Muscle of leg (tissue), 3 donors: ENCODE measurements at regions not wholly inside any gene's neighbourhood (a gene's known extent, or its start where the extent isn't known, plus 50 kb on each side); places are given as distances from the start of the nearest gene placed in this dataset.

Experiments
- DNase-seq: peaks from one replicate; pipeline ENCODE4 v3.0.0; 2013
- H3K27ac ChIP-seq: one replicate; pipeline ENCODE4 v1.5.1; 2013; ENCODE audit warnings: mild to moderate bottlenecking, low read length, control low read depth
- H3K27me3 ChIP-seq: one replicate; pipeline ENCODE4 v1.6.1; 2013; ENCODE audit warnings: low read length; ENCODE audit not compliant: control insufficient read depth, insufficient read depth
- H3K36me3 ChIP-seq: one replicate; pipeline ENCODE4 v1.6.1; 2013; ENCODE audit warnings: low read length; ENCODE audit not compliant: control insufficient read depth, insufficient read depth
- H3K4me1 ChIP-seq: one replicate; pipeline ENCODE4 v1.6.1; 2013; ENCODE audit warnings: low read length; ENCODE audit not compliant: control insufficient read depth, insufficient read depth
- H3K4me3 ChIP-seq: one replicate; pipeline ENCODE4 v1.5.1; 2013; ENCODE audit warnings: low read length, control low read depth
- H3K9me3 ChIP-seq: replicated peaks from 2 replicates; pipeline ENCODE4 v1.6.1; 2013; ENCODE audit warnings: low read depth, low read length; ENCODE audit not compliant: control insufficient read depth
- WGBS: methylation state at CpG from one replicate; pipeline ENCODE4 v1.1.5; 2013; ENCODE audit warnings: missing lambda C conversion rate; ENCODE audit not compliant: insufficient coverage; 5-methylcytosine and 5-hydroxymethylcytosine counted together

DNA sequence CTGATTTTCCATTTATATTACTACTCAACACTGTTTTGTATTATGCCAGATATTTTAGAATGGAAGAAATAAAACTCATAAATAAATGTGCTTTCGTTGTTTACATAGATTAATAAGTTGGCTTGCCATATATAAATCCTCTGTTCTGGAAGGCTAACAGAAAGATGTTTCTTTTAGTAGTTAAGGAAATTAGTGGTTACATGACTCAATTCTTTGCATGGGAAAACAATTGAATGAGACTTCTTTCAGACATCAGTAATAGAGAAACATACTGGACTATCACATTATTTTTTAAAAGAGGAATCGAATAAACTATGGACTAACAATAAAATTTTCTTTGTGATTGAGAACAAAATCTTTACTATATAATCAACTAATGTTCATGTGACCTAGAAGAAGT is 336.5 kb downstream of the KCNS3 start:
- no CpG with 5 or more reads among the region's 2 CpGs for WGBS
- DNase-seq = no peak
- Histone ChIP-seq H3K4me3 (no peak overlapping the region), H3K9me3 (no peaks in the 10 kb centered on the region), H3K27ac (no peak overlapping the region), H3K4me1 (peaks cover under 1% of the 10 kb centered on the region), H3K27me3 (no peaks in the 10 kb centered on the region), H3K36me3 (no peaks in the 10 kb centered on the region)

DNA sequence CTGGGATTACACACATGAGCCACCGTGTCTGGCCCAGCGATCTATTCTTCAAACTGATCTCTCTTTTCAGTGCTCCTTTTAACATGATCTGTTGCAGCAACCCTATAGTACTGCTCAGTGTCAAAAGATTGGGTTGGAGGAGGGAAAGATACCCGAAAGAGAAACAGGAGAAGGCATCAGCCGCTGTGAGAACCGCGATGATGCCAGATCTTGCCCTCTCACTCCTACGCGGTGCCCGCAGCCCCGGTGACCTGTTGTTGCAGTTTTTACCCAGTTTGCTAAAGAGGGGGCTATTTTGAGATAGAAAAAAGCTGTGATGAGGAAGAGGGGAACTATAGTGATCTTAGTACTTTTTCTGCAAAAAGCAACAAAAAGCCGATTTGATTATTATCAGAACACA is 335.5 kb downstream of the KCNS3 start:
- H3K4me1 ChIP-seq = peaks cover 4% of the 10 kb centered on the region
- 60% methylated on average over 1 of the region's 11 CpGs for WGBS
- no peaks in the 10 kb centered on the region for H3K36me3 ChIP-seq
- no peaks in the 10 kb centered on the region for H3K9me3 ChIP-seq
- no peak overlapping the region for H3K4me3 ChIP-seq
- no peak overlapping the region for H3K27ac ChIP-seq
- no peaks in the 10 kb centered on the region for H3K27me3 ChIP-seq
- no peak for DNase-seq

DNA sequence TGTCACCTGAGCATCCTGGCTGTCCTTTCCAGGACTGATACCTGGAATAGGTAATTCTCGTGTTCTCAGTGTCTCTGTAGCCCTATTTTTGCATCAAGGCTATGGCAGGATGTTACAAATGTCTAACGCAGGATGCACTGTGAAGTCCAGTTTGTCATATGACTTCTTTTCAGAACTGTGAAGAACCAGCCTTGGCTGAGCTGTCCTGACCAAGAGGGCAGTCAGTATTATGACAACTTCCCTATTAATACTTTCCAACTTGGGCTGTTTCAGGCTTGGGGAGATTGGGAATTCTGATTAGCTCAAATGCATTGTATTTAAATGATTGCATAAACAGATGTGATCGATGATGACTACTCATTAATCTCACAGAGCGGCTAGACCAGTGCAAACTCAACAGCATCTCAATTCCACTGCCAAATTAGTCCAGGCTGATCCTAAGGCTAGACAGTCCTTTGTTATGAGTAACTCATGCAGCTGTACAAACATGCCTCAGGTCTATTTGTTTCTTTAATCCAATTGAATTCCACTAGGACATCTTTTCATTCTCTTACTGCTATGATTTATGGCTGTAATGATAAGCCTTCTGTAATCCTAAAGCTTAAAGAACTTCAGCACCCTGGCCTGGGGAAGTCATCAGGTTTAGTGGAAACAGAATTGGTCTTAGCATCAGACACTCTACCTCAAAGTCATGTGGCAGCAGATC is 331.6 kb downstream of the KCNS3 start:
- no peak overlapping the region for H3K4me3 ChIP-seq
- no peaks in the 10 kb centered on the region for H3K9me3 ChIP-seq
- no peaks in the 10 kb centered on the region for H3K27me3 ChIP-seq
- WGBS = 55% methylated on average over 3 of the region's 4 CpGs
- peak; percentile 91 for DNase-seq
- H3K36me3 ChIP-seq = no peaks in the 10 kb centered on the region
- no peak overlapping the region for H3K27ac ChIP-seq
- peaks cover 4% of the 10 kb centered on the region for H3K4me1 ChIP-seq

DNA sequence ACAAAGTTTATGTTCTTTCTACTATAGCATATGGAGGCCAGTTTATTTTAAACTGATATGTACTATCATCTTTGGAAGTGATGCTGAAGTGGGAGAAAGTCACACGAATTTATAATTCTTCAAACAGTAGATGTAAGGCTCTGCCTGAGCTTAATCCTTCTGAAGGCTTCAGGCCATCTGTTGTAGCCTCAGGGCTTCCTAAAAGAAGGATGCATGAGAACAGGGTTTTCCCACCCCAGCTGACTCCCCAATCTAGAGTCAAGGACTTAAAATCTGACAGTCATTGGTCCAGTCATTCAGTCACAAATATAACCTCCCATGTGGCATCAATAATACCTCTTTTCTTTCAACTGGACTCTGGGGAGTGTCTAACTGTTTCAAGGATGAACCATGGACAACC is 330.5 kb downstream of the KCNS3 start:
- Histone ChIP-seq H3K27ac (no peak overlapping the region), H3K27me3 (no peaks in the 10 kb centered on the region), H3K9me3 (no peaks in the 10 kb centered on the region), H3K4me1 (peaks cover 4% of the 10 kb centered on the region), H3K36me3 (no peaks in the 10 kb centered on the region), H3K4me3 (no peak overlapping the region)
- no CpG with 5 or more reads among the region's 1 CpG for WGBS
- DNase-seq = no peak

DNA sequence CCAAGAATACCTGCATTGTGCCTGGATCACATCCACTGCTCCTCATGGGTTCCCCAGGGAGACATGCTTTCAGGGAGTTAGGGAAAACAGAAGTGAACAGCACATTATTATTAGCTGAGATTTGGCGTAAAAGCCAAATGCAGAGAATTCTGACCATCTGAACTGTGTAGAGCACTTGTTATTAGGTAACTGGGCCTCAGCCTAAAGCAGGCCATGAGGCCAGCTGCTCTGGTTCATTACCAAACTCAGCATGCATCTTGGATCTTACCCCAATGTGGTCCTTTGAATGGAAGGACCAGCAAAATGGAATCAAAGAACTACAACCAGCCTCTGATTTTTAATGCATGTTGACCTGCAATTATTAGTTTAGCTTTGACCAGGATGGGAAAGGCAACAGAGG is 322.3 kb downstream of the KCNS3 start:
- Histone ChIP-seq H3K36me3 (no peaks in the 10 kb centered on the region), H3K4me3 (no peak overlapping the region), H3K9me3 (no peaks in the 10 kb centered on the region), H3K27ac (no peak overlapping the region), H3K4me1 (peaks cover 7% of the 10 kb centered on the region), H3K27me3 (no peaks in the 10 kb centered on the region)
- WGBS = 20% methylated on average over 1 of the region's 1 CpG
- no peak for DNase-seq

DNA sequence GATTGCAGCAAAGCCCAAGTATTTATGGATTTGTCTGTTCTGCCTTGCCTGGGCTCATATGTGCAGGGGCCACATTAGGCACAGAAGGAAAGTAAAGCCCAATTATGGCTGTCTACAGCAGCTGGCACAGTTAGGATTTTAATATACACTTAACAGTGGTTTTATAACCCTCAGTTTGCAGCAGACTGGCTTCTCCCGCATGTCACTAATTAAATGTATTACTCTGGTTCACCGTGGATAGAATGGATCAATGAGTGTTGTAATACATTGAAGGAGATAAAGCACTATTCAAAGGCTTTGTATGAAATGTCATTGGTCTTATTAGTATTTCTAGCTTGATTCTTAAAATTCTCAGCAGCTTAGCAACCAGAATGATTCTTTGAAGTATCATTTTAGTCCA is 320.2 kb downstream of the KCNS3 start:
- DNase-seq = no peak
- H3K36me3 ChIP-seq = no peaks in the 10 kb centered on the region
- H3K27me3 ChIP-seq = no peaks in the 10 kb centered on the region
- no peak overlapping the region for H3K27ac ChIP-seq
- WGBS = no CpG with 5 or more reads among the region's 2 CpGs
- no peak overlapping the region for H3K4me3 ChIP-seq
- H3K4me1 ChIP-seq = peaks cover 7% of the 10 kb centered on the region
- H3K9me3 ChIP-seq = no peaks in the 10 kb centered on the region

DNA sequence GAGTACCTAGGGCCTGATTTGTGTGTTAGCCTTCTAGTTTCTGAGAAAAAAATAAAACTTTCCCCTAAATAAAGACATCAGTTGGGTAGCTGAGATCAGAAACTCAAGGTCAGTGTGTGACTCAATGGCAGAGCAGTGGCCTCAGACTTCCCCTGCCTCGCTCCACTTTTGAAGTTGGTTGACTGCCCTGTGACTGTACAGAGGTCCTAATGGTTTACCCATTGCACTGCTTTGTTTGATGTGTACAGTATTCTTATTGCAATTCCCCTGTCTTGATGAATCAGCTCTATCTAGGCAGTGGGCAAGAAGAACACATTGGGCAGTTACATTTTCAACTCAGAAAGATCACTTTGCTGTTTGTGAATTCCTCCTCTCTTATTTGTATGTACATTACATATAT is 315.7 kb downstream of the KCNS3 start:
- Histone ChIP-seq H3K27ac (no peak overlapping the region), H3K36me3 (no peaks in the 10 kb centered on the region), H3K9me3 (no peaks in the 10 kb centered on the region), H3K4me1 (no peaks in the 10 kb centered on the region), H3K4me3 (no peak overlapping the region), H3K27me3 (no peaks in the 10 kb centered on the region)
- WGBS = no CpG with 5 or more reads among the region's 1 CpG
- DNase-seq = no peak

DNA sequence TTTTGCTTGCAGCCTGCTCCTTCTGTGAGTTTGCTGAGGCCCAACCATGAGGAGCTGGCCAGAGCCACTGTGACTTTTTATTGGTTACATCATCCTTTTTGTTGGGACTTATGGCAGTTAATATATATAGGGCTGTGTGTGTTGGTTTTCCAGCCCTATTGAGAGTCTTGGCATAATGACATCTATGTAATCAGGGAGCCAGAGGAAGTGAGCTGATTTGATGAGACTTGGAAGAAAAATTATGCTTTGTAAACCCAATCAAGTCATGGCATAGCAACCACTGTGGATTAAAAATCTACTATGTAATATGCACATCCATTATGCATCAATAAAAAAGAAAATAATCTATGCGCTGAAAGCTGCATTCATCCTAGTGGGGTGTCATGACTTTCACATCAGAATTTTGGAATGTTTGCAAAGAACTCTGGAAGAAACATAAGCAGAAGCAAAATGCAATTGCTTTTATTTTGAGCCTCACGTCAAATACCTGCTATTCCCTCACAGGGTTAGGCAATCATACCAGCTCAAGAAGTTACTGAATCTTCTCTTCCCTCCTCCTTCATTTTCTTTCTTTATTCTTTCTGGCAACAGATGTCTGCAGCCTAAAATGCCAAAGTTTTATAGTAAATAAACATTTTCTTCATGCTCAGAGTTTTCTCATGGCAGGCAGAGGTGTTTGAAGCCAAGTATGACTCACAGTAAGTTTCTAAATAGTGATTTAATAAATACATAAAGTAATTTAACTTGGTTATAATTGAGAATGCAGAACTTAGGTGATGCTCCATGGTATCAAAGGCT is 308.5 kb downstream of the KCNS3 start:
- Histone ChIP-seq H3K27me3 (no peaks in the 10 kb centered on the region), H3K4me1 (peaks cover 5% of the 10 kb centered on the region), H3K4me3 (no peak overlapping the region), H3K27ac (no peak overlapping the region), H3K9me3 (no peaks in the 10 kb centered on the region), H3K36me3 (no peaks in the 10 kb centered on the region)
- 0% methylated on average over 1 of the region's 2 CpGs for WGBS
- DNase-seq = peak; percentile 30

DNA sequence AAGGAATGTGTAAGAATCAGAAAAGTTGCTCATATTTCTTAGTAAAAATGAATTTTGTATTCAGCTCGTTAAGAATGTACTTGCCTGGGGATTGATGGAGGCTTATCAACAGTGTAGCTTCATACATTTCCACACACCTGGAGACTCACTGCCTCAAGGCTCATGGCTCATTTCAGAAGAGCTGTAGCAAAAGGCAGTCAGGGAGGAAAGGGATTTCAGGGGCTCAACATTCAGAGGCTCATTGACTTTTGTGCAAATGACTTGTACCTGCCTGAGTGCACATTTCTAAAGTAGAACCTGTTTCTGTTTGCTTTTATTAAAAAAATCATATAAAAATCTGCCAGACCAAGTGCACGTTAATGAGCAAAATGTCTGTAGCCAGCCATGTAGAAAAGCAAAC is 304.4 kb downstream of the KCNS3 start:
- H3K4me1 ChIP-seq = peaks cover 5% of the 10 kb centered on the region
- no peak overlapping the region for H3K27ac ChIP-seq
- DNase-seq = no peak
- H3K4me3 ChIP-seq = no peak overlapping the region
- H3K27me3 ChIP-seq = no peaks in the 10 kb centered on the region
- no peaks in the 10 kb centered on the region for H3K36me3 ChIP-seq
- no peaks in the 10 kb centered on the region for H3K9me3 ChIP-seq
- no CpG with 5 or more reads among the region's 2 CpGs for WGBS

DNA sequence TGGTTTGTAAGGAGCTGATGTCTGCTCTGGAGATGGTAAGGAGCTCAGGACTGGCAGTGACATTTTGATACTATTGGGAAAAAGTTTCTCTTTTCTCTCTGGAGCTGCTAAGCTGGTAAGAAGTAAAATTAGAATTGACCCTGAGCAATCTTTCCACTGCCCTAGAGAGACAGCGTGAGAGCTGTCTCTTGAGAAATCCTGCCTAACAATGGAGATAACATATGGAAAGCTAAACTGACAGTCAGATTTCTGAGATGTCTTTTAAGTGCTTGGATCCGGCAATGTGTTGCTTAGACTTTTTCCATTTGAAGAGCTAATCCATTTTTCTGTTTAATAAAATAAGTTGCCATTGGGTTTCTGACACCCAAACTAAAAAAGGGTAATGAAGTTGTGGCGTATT is 302.4 kb downstream of the KCNS3 start:
- Histone ChIP-seq H3K36me3 (no peaks in the 10 kb centered on the region), H3K9me3 (no peaks in the 10 kb centered on the region), H3K27me3 (no peaks in the 10 kb centered on the region), H3K4me3 (no peak overlapping the region), H3K4me1 (no peaks in the 10 kb centered on the region), H3K27ac (no peak overlapping the region)
- 50% methylated on average over 1 of the region's 3 CpGs for WGBS
- DNase-seq = no peak
